Large intestine (tissue), 3 donors: ENCODE measurements at regions not wholly inside any gene's neighbourhood (a gene's known extent, or its start where the extent isn't known, plus 50 kb on each side); places are given as distances from the start of the nearest gene placed in this dataset.
A peak's percentile ranks its signal among the peaks of the same experiment; 100 is the strongest.

ENCODE experiments used
- DNase-seq, 2 donors: peaks; one replicate each; pipeline versions ENCODE4 v3.0.0 to v3.0.0-alpha.2; 2013
- H3K27ac ChIP-seq: one replicate; pipeline ENCODE4 v1.5.1; 2013; ENCODE audit warnings: low read length
- H3K27me3 ChIP-seq: 2 replicates; pipeline ENCODE4 v1.6.1; 2013; ENCODE audit warnings: low read length; ENCODE audit not compliant: control insufficient read depth, insufficient read depth
- H3K36me3 ChIP-seq: 2 replicates; pipeline ENCODE4 v1.6.1; 2013; ENCODE audit warnings: low read length; ENCODE audit not compliant: control insufficient read depth, insufficient read depth
- H3K4me1 ChIP-seq: one replicate; pipeline ENCODE4 v1.6.1; 2013; ENCODE audit warnings: low read length; ENCODE audit not compliant: control insufficient read depth, insufficient read depth
- H3K4me3 ChIP-seq: one replicate; pipeline ENCODE4 v1.5.1; 2013; ENCODE audit warnings: low read length
- H3K9me3 ChIP-seq: one replicate; pipeline ENCODE4 v1.6.1; 2013; ENCODE audit warnings: mild to moderate bottlenecking, low read depth, low read length, moderate library complexity; ENCODE audit not compliant: control insufficient read depth
- WGBS: methylation state at CpG from one replicate; pipeline ENCODE4 v1.1.5; 2013; ENCODE audit warnings: low lambda C conversion rate; ENCODE audit not compliant: insufficient coverage; 5-methylcytosine and 5-hydroxymethylcytosine counted together

DNA sequence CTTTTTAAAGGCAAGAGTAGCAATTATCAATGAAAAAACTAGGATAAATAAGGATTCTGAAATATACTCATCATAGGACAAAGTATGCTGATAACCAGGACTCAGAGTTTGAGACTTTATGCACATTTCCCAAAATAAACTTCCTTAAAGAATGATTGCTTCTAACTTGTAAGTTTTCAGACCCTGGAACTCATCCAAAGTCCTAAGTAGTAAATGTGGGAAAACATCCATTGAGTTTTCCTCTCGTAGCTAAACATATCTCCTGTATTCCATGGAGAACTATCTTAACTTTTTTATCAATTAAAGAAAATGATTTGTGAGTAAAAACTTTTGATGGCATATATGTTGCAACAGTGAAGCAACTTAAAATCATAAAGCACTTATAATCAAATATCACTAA lies 285.2 kb upstream of the KLF6 start:
- DNase-seq, result no peak
- Histone ChIP-seq H3K36me3 (no peaks in the 10 kb centered on the region), H3K4me1 (peaks cover 18% of the 10 kb centered on the region), H3K9me3 (no peaks in the 10 kb centered on the region), H3K27me3 (no peaks in the 10 kb centered on the region), H3K4me3 (no peak overlapping the region), H3K27ac (no peak overlapping the region)
- WGBS, result no CpG with 5 or more reads among the region's 1 CpG

DNA sequence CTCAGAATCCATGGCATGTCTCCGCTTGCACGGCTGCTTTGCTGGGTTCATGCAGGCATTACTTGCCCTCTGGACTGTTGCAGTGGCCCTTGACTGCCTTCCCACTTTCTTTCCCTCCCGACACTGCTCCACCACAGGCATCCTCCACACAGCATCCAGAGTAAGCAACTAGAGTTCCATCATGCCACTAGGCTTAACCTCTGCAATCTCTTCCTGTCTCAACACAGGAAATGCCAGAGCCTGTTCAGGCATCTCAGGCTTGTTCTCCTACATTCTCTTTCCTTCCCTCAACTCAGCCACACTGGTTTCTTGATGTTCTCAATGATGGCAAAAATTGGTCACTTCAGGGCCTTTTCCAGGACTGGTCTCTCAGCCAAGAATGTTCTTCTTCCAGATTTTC lies 284.5 kb upstream of the KLF6 start:
- H3K27ac ChIP-seq, result no peak overlapping the region
- DNase-seq, result no peak
- peaks cover 18% of the 10 kb centered on the region for H3K4me1 ChIP-seq
- WGBS, result no CpG with 5 or more reads among the region's 3 CpGs
- no peaks in the 10 kb centered on the region for H3K9me3 ChIP-seq
- H3K27me3 ChIP-seq, result no peaks in the 10 kb centered on the region
- no peaks in the 10 kb centered on the region for H3K36me3 ChIP-seq
- H3K4me3 ChIP-seq, result no peak overlapping the region

DNA sequence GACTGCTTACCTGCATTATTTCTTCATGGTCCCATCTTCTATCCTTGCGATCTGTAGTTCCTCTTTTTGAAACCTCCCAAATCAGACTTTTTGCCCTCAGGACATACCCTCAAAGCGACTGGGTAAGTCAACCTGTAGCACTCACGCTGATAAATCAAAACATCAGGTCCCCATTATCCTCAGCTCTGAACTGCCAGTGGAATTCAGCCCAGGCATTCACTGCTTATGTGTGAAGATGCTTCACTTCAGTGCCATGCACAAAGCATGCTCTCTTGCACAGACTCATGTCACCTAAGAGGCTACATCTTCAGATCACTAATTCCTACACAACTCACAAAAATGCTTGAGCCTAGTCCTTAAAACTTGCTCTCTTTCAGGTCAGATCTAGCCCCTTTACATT lies 283.6 kb upstream of the KLF6 start:
- Histone ChIP-seq H3K9me3 (no peaks in the 10 kb centered on the region), H3K27ac (no peak overlapping the region), H3K4me1 (peaks cover 18% of the 10 kb centered on the region), H3K4me3 (no peak overlapping the region), H3K36me3 (no peaks in the 10 kb centered on the region), H3K27me3 (no peaks in the 10 kb centered on the region)
- no CpG with 5 or more reads among the region's 3 CpGs for WGBS
- no peak for DNase-seq

DNA sequence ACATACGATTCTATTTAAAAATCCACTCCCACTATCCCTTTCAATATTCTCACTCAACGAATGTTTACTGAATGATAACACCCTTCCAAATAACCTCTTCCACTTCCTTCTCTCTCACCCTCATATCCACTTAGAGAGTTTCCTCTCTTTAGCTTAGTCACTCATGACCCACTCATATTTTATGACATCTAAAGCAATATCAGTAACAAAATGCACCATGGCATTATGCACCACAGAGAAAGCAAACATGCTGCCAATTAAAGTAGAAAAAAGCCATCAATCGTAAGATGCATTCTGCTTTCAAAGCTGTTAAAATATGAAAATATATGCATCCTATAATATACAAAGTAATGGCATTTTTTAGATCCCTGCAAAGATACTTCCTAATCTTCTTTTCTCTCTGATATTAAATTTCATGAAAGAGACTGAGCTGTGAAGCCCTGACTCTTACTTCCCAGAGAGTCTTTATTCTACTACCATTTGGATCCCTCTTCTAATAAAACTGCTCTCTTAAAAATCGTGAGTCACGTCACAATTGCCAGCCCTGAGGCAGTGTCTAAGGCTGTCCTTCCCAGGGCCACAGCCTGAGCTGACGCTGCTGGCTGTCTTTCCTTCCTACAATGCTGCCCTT lies 283.0 kb upstream of the KLF6 start:
- Histone ChIP-seq H3K36me3 (no peaks in the 10 kb centered on the region), H3K27ac (peak overlapping the region; percentile 19), H3K27me3 (no peaks in the 10 kb centered on the region), H3K4me3 (no peak overlapping the region), H3K4me1 (peaks cover 18% of the 10 kb centered on the region), H3K9me3 (no peaks in the 10 kb centered on the region)
- WGBS, result 41% methylated on average over 3 of the region's 6 CpGs
- DNase-seq, result peak in 1 of 2 donors; percentile 37

DNA sequence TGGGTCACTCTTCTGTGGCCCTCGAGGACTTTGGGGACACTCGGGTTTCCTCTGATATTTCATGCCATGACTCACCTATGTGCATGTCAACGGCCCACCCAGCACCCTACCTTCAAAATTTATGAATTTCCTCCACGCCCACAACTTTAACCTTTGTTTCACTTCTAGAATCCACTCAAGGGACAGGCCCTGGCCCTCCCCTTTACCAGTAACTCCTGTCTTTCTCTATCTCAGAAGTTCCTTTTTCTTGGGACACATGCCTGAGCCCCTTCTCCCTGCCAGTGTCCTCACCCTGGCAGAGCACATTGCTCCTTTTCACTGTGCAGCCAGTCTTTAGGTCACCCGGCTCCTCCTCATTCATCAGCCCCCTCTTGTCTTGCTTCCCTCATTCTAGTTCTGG lies 282.5 kb upstream of the KLF6 start:
- Histone ChIP-seq H3K27me3 (no peaks in the 10 kb centered on the region), H3K27ac (peak overlapping the region; percentile 19), H3K9me3 (no peaks in the 10 kb centered on the region), H3K36me3 (no peaks in the 10 kb centered on the region), H3K4me3 (no peak overlapping the region), H3K4me1 (peaks cover 18% of the 10 kb centered on the region)
- 43% methylated on average over 1 of the region's 5 CpGs for WGBS
- peak in 1 of 2 donors; percentile 65 for DNase-seq

DNA sequence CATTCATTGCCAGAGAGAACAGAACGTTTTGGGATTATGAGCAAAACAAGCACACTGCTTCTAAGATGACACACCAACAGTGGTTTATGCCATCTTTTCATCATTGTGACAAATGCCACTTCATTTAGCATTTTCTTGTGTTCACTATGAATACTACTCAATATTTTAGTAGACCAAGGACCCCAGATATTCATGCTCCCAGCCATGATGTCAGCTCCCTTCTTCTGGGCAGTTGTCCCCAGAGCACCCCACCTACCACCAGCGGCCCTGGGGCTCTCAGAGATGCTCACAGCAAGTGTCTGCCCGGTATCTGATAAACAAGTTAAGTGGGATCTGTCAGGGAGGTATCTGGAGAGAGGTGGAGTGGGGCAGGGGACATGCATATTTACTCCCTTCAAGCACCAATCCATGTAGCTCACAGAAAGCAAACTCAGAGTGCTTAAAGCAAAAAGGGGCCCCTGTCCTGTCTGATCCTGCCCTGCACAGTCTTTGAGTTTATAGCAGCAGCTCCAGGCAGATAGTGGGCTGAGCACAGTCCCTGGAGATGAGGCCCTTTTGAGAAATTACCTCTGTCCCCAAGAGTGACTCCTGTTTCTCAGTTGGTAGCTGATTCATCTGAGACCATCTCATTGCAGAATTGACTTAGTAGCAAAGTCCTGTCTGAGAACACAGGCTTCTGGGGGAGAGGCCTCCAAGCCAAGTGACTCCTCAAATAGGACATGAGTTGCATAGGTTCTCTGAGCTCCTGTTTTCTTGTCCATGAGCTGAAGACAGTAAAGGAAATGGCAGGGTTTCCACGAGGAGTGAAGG lies 281.8 kb upstream of the KLF6 start:
- H3K27ac ChIP-seq, result peak overlapping the region; percentile 19
- WGBS, result no CpG with 5 or more reads among the region's 4 CpGs
- peak; percentile 52 to 79 for DNase-seq

DNA sequence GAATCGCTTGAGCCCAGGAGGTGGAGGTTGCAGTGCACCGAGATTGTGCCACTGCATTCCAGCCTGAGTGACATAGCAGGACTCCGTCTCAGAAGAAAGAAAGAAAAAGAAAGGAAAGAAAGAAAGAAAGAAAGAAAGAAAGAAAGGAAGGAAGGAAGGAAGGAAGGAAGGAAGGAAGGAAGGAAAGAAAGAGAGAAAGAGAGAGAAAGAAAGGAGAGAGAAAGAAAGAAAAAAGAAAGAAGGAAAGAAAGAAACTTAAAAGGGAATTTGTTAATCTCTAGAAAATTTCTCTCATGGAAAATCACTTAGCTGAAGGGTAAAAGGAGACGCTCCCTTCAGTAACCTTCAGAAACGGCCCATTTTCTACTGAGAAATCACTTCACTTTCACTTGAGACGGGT lies 279.5 kb upstream of the KLF6 start:
- WGBS, result no CpG with 5 or more reads among the region's 6 CpGs
- no peaks in the 10 kb centered on the region for H3K27me3 ChIP-seq
- H3K4me3 ChIP-seq, result no peak overlapping the region
- no peaks in the 10 kb centered on the region for H3K36me3 ChIP-seq
- no peaks in the 10 kb centered on the region for H3K9me3 ChIP-seq
- peaks cover 20% of the 10 kb centered on the region for H3K4me1 ChIP-seq
- H3K27ac ChIP-seq, result no peak overlapping the region
- no peak for DNase-seq

More for the DNA sequence above, 281.8 kb upstream of the KLF6 start:
- Histone ChIP-seq H3K36me3 (no peaks in the 10 kb centered on the region), H3K27me3 (no peaks in the 10 kb centered on the region), H3K9me3 (no peaks in the 10 kb centered on the region), H3K4me1 (peaks cover 18% of the 10 kb centered on the region), H3K4me3 (no peak overlapping the region)

DNA sequence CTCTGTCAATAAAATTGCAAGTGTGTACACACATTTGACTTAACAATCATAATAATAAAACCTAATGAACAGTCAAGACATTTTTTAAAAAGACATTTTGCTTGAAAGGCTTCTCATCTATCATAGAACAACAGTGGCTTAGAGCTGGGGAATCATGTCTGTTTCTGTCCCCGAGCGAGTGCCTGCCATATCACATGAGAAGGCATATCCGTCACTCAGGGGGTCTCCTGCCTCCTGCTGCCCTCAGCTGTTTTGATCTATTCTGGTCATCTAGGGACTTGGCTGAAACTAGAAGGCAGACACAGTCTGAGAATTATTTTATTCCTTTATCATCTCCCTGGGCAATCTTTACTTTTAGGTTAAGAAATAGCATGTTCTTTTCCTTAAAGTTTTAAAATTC lies 278.7 kb upstream of the KLF6 start:
- H3K4me3 ChIP-seq, result no peak overlapping the region
- no CpG with 5 or more reads among the region's 3 CpGs for WGBS
- no peaks in the 10 kb centered on the region for H3K36me3 ChIP-seq
- H3K27me3 ChIP-seq, result no peaks in the 10 kb centered on the region
- no peaks in the 10 kb centered on the region for H3K9me3 ChIP-seq
- H3K4me1 ChIP-seq, result peaks cover 24% of the 10 kb centered on the region
- H3K27ac ChIP-seq, result no peak overlapping the region
- DNase-seq, result no peak

DNA sequence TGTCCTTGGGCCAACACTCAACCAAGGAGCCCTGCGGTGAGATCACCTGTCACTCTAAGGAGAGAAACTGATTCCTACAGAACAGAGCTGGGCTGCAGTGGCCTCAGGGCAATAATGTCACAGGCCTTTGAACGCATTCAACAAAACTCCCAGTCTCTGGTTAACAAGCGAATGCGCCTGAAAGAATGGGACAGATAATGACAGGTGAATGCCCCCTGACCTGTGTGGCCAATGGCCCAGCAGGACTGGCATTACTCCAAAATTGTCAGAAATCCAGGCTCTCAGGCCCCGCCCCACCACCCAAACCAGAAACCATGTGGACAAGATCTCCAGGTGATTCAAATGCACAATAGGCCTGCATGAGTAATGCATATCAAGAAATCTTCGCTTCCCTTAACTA lies 277.7 kb upstream of the KLF6 start:
- Histone ChIP-seq H3K27me3 (no peaks in the 10 kb centered on the region), H3K4me3 (no peak overlapping the region), H3K27ac (no peak overlapping the region), H3K4me1 (peaks cover 28% of the 10 kb centered on the region), H3K9me3 (no peaks in the 10 kb centered on the region), H3K36me3 (no peaks in the 10 kb centered on the region)
- WGBS, result no CpG with 5 or more reads among the region's 6 CpGs
- DNase-seq, result no peak

DNA sequence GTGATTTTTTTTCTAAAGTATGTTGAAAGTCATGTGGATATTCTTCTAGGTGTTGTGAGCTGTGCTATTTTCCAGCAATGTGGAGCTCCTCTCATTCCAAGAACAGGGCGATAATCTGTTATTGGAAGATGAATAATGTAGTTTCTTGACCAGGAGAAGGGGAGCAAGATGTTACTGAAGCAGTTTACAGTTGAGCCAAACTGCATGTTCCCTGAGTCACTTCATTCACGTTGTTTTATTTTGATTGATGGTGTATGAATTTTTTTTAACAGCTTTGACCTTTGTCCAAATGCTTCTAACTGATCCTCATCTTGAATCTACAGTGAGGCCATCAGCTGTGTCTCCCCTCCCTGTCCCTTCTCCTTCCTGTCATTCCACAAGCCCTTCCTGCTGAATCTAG lies 277.1 kb upstream of the KLF6 start:
- Histone ChIP-seq H3K27ac (no peak overlapping the region), H3K9me3 (no peaks in the 10 kb centered on the region), H3K4me3 (no peak overlapping the region), H3K27me3 (no peaks in the 10 kb centered on the region), H3K36me3 (no peaks in the 10 kb centered on the region), H3K4me1 (peaks cover 21% of the 10 kb centered on the region)
- WGBS, result 0% methylated on average over 1 of the region's 2 CpGs
- DNase-seq, result no peak
